H1 (cell line): ENCODE measurements at regions not wholly inside any gene's neighbourhood (a gene's known extent, or its start where the extent isn't known, plus 50 kb on each side); places are given as distances from the start of the nearest gene placed in this dataset.

ENCODE experiments used
- CBX8 ChIP-seq: fragments of 300-800, 300-1000 bp; sonication (generic); IDR thresholded peaks from 2 replicates; pipeline ENCODE4 v1.7.1; 2016; ENCODE audit warnings: low read depth, low read length, borderline replicate concordance
- CTCF ChIP-seq, 3 experiments: IDR thresholded peaks; 1 replicate in 2 of 3; 2 replicates in 1 of 3; pipeline versions ENCODE4 v1.5.1 to v1.6.1; 2011; ENCODE audit warnings: low read length in 3 of 3, mild to moderate bottlenecking in 3 of 3, inconsistent platforms in 2 of 3, low read depth in 1 of 3, moderate library complexity in 1 of 3; ENCODE audit not compliant: insufficient read depth in 1 of 3; ENCODE audit errors: control extremely low read depth in 1 of 3
- RFX5 ChIP-seq: IDR thresholded peaks from 2 replicates; pipeline ENCODE4 v1.6.1; 2011; ENCODE audit warnings: low read depth, low read length, improper control_type of control experiment, borderline replicate concordance

- TF ChIP-seq RFX5 (no peak), CTCF (IDR thresholded peaks at IDR 0.05; ENCODE audit: control extremely low read depth in 1 of 3, insufficient read depth in 1 of 3, low read depth in 1 of 3, low read length in 3 of 3) (no peak), CBX8 (no peak)
Observed at GRCh38 chr4:84264652-84265051, 234.4 kb downstream of the NKX6-1 start.
